ENCODE measurements at regions not wholly inside any gene's neighbourhood (a gene's known extent, or its start where the extent isn't known, plus 50 kb on each side); places are given as distances from the start of the nearest gene placed in this dataset.
"Not testable (repeated sequence)": the region's sequence is repeated elsewhere in the genome, so short reads cannot be mapped to it uniquely, and the experiment has no call there.

GRCh38 chr1:96104906-96105305 is 616.7 kb upstream of the PTBP2 start:
- no peak for DNase-seq (ENCODE audit: low read depth)
- no peak overlapping the region for H3K4me3 ChIP-seq (ENCODE audit: low read length)
- TF ChIP-seq, protein P1, sequence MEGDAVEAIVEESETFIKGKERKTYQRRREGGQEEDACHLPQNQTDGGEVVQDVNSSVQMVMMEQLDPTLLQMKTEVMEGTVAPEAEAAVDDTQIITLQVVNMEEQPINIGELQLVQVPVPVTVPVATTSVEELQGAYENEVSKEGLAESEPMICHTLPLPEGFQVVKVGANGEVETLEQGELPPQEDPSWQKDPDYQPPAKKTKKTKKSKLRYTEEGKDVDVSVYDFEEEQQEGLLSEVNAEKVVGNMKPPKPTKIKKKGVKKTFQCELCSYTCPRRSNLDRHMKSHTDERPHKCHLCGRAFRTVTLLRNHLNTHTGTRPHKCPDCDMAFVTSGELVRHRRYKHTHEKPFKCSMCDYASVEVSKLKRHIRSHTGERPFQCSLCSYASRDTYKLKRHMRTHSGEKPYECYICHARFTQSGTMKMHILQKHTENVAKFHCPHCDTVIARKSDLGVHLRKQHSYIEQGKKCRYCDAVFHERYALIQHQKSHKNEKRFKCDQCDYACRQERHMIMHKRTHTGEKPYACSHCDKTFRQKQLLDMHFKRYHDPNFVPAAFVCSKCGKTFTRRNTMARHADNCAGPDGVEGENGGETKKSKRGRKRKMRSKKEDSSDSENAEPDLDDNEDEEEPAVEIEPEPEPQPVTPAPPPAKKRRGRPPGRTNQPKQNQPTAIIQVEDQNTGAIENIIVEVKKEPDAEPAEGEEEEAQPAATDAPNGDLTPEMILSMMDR (conservative IDR thresholded peaks at IDR 0.05; ENCODE audit: low read depth, low read length), result no peak

DNA sequence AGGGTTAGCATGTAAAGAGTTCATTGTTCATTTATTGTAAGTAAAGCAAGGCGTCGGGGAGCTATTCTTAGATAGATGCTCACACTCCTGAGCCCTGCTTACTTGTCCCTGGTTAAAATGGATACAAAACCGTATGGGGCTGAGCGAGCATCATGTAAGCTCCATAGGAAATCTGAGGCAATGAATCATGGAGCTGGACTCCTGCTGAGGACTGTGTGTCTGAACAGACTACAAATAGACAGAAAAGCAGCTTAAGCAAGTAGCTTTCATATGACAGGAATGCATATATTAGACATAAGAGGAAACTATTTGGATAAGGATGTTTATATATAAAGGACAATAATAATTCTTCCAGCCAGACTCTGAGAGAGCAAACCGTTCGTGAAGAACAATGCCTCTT is 604.9 kb upstream of the PTBP2 start:
- no peak overlapping the region for H3K4me3 ChIP-seq (ENCODE audit: low read length)
- TF ChIP-seq, protein P1 (conservative IDR thresholded peaks at IDR 0.05; ENCODE audit: low read depth, low read length), result no peak
- no peak for DNase-seq (ENCODE audit: low read depth)

DNA sequence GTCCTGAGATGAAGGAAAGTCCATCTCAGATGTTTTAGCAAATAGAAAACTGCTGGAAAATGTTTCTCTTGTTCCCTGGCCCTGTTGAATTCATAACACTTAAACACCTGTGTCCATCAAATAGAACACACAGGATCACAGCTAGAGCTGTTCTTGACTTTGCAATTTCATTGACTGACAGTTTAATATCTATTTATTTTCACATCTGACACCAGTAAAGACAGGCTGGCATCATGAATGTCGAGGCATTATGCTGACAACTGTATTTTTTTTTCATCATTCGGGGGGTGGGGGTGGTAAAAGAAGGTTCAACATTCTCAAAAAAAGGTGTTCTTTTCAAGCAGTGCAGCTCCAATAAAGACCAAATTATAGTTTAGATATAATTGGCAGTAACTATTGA is 591.2 kb upstream of the PTBP2 start:
- H3K4me3 ChIP-seq (ENCODE audit: low read length), result no peak overlapping the region
- no peak for DNase-seq (ENCODE audit: low read depth)
- TF ChIP-seq, protein P1 (conservative IDR thresholded peaks at IDR 0.05; ENCODE audit: low read depth, low read length), result no peak

DNA sequence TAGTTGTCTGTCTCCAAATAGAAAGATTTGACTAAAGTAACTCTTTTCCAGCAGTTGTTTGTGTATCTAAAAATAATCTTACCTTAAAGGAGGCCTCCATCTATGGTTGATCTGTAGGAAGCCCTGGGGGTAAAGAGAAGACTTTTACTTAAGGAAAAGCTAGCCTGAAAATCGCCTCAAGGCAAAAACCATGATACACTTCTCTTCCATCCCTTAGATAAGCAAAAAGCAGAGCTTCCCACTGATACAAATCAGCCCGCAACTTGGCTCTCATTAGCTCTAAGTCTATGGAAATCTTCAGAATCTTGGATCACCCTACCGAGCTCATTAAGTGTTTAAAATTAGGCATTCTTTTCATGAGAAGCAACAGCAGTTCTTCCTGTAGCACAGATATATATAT is 576.9 kb upstream of the PTBP2 start:
- TF ChIP-seq, protein P1 (conservative IDR thresholded peaks at IDR 0.05; ENCODE audit: low read depth, low read length), result no peak
- H3K4me3 ChIP-seq (ENCODE audit: low read length), result no peak overlapping the region
- DNase-seq (ENCODE audit: low read depth), result no peak

DNA sequence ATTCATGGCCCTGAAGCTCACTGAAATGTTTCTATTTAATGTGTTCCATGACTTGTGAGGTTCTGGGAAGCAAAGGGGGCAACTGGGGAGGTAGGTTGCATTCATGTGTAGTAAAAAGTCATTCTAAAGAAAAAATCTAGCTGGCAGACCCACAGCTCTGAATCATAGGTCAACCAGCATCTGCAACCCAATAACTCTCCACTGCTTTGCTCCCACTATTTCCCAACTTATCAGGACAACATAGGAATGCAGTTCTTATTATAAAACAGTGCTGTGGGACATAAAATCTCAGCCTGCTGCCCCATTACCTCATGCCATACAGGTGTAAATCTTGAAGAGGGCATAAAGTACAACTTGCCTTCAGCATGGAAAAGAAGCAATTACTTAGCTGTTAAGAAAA is 576.1 kb upstream of the PTBP2 start:
- no peak for DNase-seq (ENCODE audit: low read depth)
- TF ChIP-seq, protein P1 (conservative IDR thresholded peaks at IDR 0.05; ENCODE audit: low read depth, low read length), result no peak
- no peak overlapping the region for H3K4me3 ChIP-seq (ENCODE audit: low read length)

DNA sequence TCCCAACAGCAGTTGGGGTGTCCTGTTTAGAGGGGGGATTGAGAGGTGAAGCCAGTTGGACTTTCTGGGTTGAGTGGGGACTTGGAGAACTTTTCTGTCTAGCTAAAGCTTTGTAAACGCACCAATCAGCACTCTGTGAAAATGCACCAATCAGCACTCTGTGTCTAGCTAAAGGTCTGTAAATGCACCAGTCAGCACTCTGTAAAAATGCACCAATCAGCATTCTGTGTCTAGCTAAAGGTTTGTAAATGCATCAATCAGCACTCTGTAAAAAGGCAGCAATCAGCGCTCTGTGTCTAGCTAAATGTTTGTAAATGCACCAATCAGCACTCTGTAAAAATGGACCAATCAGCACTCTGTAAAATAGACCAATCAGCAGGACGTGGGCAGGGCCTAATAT is 568.6 kb upstream of the PTBP2 start:
- not testable (repeated sequence) for DNase-seq (ENCODE audit: low read depth); H3K4me3 ChIP-seq (ENCODE audit: low read length)

DNA sequence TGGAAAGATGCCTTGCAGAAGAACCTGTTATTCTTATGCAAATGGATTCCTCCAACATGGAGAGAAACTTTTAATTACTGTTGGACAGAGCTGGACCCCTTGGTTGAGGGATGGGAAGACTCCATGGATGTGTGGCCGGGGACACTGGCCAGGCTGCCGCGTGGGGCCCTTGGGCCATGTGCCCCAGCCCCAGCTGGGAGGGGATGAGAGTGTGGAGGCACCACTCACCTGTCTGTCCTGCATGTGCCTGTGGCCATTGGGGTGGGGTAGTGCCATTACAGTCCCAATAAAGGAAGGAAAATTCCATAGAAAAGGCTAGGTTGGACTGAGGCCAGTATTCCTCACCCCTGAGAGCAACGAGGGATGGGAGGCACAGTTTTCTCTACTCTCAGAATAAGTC is 564.5 kb upstream of the PTBP2 start:
- no peak overlapping the region for H3K4me3 ChIP-seq (ENCODE audit: low read length)
- DNase-seq (ENCODE audit: low read depth), result no peak
- TF ChIP-seq, protein P1 (conservative IDR thresholded peaks at IDR 0.05; ENCODE audit: low read depth, low read length), result no peak

- TF ChIP-seq, protein P1 (conservative IDR thresholded peaks at IDR 0.05; ENCODE audit: low read depth, low read length), result no peak
- DNase-seq (ENCODE audit: low read depth), result no peak
- no peak overlapping the region for H3K4me3 ChIP-seq (ENCODE audit: low read length)
Observed at GRCh38 chr1:96159379-96159778, 562.2 kb upstream of the PTBP2 start.
